Kidney epithelial cell (primary cell): ENCODE measurements at regions not wholly inside any gene's neighbourhood (a gene's known extent, or its start where the extent isn't known, plus 50 kb on each side); places are given as distances from the start of the nearest gene placed in this dataset.

ENCODE experiments used
- DNase-seq: peaks from one replicate; pipeline ENCODE4 v3.0.0-alpha.2; 2010; ENCODE audit warnings: low read depth
- H3K27me3 ChIP-seq: 2 replicates; pipeline ENCODE4 v1.6.0; 2011; ENCODE audit warnings: low read length; ENCODE audit not compliant: control insufficient read depth, insufficient read depth
- H3K36me3 ChIP-seq: 2 replicates; pipeline ENCODE4 v1.5.1; 2011; ENCODE audit warnings: low read length; ENCODE audit not compliant: control insufficient read depth, insufficient read depth
- H3K4me3 ChIP-seq: 2 replicates; pipeline ENCODE4 v1.5.1; 2011; ENCODE audit warnings: low read depth, mild to moderate bottlenecking, control low read depth, low read length
- TF ChIP-seq, protein P1 (sequence below): IDR thresholded peaks from 2 replicates; pipeline ENCODE4 v1.5.1; 2011; ENCODE audit warnings: mild to moderate bottlenecking, moderate library complexity, low read length, control low read depth, inconsistent platforms; ENCODE audit not compliant: insufficient read depth, poor library complexity, severe bottlenecking

DNA sequence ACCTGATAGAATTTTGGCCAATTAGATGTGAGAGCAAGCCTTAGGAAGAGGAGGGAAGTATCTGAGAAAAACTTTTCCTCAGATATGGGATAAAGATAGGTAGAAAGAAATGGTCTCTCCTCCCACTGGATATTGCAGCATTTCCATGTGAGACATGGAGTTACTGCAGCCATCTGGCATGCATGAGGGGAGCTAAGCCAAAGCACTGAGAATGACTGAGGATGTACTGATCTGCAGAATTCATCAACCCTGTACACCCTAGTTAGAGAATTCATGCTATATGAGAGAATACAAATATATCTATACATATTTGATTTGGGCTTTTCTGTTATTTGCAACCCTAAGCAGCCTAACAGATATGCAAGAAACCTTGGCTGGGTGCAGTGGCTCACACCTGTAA is 52.5 kb upstream of the RPL34 start:
- TF ChIP-seq, protein P1, sequence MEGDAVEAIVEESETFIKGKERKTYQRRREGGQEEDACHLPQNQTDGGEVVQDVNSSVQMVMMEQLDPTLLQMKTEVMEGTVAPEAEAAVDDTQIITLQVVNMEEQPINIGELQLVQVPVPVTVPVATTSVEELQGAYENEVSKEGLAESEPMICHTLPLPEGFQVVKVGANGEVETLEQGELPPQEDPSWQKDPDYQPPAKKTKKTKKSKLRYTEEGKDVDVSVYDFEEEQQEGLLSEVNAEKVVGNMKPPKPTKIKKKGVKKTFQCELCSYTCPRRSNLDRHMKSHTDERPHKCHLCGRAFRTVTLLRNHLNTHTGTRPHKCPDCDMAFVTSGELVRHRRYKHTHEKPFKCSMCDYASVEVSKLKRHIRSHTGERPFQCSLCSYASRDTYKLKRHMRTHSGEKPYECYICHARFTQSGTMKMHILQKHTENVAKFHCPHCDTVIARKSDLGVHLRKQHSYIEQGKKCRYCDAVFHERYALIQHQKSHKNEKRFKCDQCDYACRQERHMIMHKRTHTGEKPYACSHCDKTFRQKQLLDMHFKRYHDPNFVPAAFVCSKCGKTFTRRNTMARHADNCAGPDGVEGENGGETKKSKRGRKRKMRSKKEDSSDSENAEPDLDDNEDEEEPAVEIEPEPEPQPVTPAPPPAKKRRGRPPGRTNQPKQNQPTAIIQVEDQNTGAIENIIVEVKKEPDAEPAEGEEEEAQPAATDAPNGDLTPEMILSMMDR, result no peak
- Histone ChIP-seq H3K36me3 (no peaks in the 10 kb centered on the region), H3K4me3 (no peak overlapping the region), H3K27me3 (no peaks in the 10 kb centered on the region)
- DNase-seq, result no peak

DNA sequence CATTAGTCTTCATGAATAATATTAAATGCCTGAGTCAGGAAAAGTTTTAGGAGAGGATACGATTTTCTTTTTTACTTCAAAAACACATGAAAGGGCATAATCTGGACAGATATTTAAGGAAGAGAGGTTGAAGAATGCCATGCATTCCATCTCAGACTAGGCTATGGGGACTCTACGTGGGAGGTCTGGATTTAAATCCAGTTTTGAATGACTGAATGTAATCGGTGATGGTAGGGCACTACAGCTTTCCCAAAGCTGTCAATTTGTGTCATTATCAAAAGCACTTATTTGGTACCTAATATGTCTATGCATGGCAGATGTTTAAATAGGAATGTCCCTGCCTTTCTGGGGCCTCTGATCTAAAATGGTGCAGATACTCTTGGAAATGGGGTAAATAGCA is 59.3 kb upstream of the RPL34 start:
- H3K36me3 ChIP-seq, result no peaks in the 10 kb centered on the region
- H3K4me3 ChIP-seq, result no peak overlapping the region
- H3K27me3 ChIP-seq, result no peaks in the 10 kb centered on the region
- DNase-seq, result no peak
- TF ChIP-seq, protein P1, result no peak

DNA sequence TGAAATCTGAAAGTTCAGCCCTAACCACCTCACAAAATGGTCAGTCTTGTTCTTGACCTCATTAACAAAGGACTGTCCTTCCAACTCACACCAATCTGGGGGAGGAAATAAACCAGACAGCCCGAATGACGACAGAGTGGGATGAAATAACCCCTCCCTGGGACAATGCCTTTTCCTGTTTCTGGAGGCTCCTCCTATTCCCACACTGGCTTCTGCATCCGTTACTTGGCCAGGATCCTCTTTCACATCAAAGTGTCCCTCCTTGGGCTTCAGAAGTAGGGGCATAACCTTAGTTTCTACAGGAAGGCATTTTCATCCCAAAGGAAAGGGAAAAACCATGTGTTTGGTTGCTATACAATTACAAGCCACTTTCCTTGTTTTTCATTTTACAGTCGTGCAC is 59.8 kb upstream of the RPL34 start:
- no peak overlapping the region for H3K4me3 ChIP-seq
- no peaks in the 10 kb centered on the region for H3K27me3 ChIP-seq
- H3K36me3 ChIP-seq, result no peaks in the 10 kb centered on the region
- DNase-seq, result no peak
- TF ChIP-seq, protein P1, result no peak

DNA sequence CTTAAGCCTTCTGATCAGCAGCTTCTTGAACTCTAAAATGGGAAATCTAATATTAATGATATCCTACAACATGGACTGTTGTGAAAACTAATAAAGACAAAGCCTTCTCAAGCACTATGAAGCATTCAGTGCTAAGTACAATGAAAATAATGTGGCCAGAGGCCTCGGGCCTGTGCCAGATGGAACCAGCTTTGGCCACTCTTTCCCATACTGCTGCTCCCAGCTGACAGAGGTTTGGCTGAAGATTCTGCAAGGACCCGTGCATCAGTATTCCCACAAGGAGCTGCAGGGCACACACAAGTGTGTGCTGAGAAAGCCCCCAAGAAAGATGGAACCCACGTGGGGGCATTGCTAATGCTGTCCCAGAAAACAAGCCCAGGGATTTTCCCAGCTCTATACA is 60.5 kb upstream of the RPL34 start:
- Histone ChIP-seq H3K4me3 (no peak overlapping the region), H3K36me3 (no peaks in the 10 kb centered on the region), H3K27me3 (no peaks in the 10 kb centered on the region)
- TF ChIP-seq, protein P1, result no peak
- DNase-seq, result no peak

DNA sequence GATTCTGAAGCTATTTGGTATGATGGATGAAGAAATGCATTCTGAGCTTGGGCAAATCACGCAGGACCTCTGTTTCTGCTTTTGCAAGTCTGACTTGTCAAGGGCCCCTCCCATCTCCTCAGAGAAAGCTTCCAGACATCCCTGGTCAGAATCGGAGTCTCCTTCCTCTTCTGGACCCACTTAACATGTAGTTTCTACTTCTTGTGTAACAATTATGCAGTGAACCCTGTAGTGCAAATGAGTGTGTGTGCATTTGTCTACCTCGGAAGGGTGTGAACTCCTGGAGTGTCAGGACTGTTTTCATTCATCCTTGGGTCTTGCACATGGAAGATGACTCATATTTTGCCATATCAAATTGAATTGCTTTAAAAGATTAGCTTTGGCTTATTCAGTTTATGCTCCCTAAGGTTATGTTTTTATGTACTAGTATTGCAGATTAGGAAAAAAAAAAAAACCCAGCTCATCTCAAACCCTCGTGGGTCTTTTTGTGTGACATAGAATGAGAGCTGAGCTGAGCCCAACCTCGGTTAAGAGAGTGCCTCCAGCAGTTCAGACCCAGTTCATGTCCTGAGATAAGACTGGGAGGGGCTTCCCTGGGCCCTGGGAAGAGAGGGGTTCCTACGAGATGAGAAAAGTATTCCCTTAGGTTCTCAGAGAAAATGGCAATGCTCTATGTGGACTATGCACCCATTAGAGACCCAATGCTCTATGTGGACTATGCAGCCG is 61.1 kb upstream of the RPL34 start:
- no peak for DNase-seq
- TF ChIP-seq, protein P1, result no peak
- no peaks in the 10 kb centered on the region for H3K27me3 ChIP-seq
- no peaks in the 10 kb centered on the region for H3K36me3 ChIP-seq
- no peak overlapping the region for H3K4me3 ChIP-seq

DNA sequence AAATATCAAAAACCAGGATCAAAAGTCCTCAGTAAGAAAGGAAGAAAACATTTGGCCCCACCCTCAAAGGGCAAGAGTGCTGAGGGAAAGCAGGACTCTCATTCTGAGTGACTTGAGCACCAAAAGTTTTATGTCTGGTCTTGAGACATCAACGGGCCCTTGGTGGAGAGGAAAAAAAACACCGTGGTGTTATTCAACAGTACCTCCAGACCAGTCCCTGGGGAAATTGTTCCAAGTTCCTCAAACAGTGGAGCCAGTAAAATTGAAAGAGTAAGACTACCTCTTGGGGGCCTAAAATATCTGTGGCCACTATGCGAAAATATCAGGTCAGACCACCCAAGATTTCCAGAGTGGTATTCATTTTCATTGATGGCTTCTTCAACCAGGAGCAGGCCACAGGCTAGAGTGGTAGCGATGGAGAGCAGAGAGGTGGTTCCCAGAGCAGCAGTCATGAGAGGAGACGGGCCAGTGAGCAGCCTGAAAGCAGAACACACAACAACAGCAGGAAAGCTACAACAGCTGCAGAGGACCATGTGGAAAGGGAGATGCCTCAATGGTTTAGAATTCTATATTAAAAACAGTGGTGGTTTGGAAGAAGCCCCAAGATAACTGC is 63.7 kb upstream of the RPL34 start:
- no peak for DNase-seq

More for the DNA sequence above, 63.7 kb upstream of the RPL34 start:
- no peaks in the 10 kb centered on the region for H3K36me3 ChIP-seq
- TF ChIP-seq, protein P1, result no peak
- no peak overlapping the region for H3K4me3 ChIP-seq
- no peaks in the 10 kb centered on the region for H3K27me3 ChIP-seq
